ENCODE measurements at regions not wholly inside any gene's neighbourhood (a gene's known extent, or its start where the extent isn't known, plus 50 kb on each side); places are given as distances from the start of the nearest gene placed in this dataset.
"Not testable (repeated sequence)": the region's sequence is repeated elsewhere in the genome, so short reads cannot be mapped to it uniquely, and the experiment has no call there.

- not testable (repeated sequence) for DNase-seq
These were observed 86.2 kb downstream of the OR2B2 start for GRCh38 chr6:27825848-27826611.

GRCh38 chr6:27825025-27825793 is 87.0 kb downstream of the OR2B2 start:
- DNase-seq, result no peak

- peak; percentile 69 for DNase-seq
These were observed 87.8 kb downstream of the OR2B2 start for GRCh38 chr6:27824211-27825024.

- DNase-seq, result peak; percentile 73
These were observed 88.4 kb downstream of the OR2B2 start for GRCh38 chr6:27823714-27824210.

GRCh38 chr6:27816906-27817305 is 95.3 kb downstream of the OR2B2 start:
- DNase-seq, result no peak

- peak; percentile 83 for DNase-seq
These were observed 97.4 kb downstream of the OR2B2 start for GRCh38 chr6:27814665-27815424.

GRCh38 chr6:27814415-27814664 is 97.9 kb downstream of the OR2B2 start:
- DNase-seq, result not testable (repeated sequence)

GRCh38 chr6:27812805-27813492 is 99.2 kb downstream of the OR2B2 start:
- no peak for DNase-seq

- no peak for DNase-seq
These were observed 100.0 kb downstream of the OR2B2 start for GRCh38 chr6:27812078-27812804.

- no peak for DNase-seq
These were observed 100.8 kb downstream of the OR2B2 start for GRCh38 chr6:27811451-27811772.

- DNase-seq, result peak; percentile 53
These were observed 101.3 kb downstream of the OR2B2 start for GRCh38 chr6:27810768-27811450.

GRCh38 chr6:27809939-27810767 is 102.0 kb downstream of the OR2B2 start:
- DNase-seq, result peak; percentile 79

- DNase-seq, result no peak
These were observed 102.9 kb downstream of the OR2B2 start for GRCh38 chr6:27809067-27809938.

- DNase-seq, result peak; percentile 31
These were observed 103.7 kb downstream of the OR2B2 start for GRCh38 chr6:27808242-27809066.

GRCh38 chr6:27807441-27808241 is 104.6 kb downstream of the OR2B2 start:
- DNase-seq, result peak; percentile 75

- peak; percentile 54 for DNase-seq
These were observed 105.2 kb downstream of the OR2B2 start for GRCh38 chr6:27806981-27807440.

- no peak for DNase-seq
These were observed 106.8 kb downstream of the OR2B2 start for GRCh38 chr6:27805347-27805746.
